ENCODE measurements at regions not wholly inside any gene's neighbourhood (a gene's known extent, or its start where the extent isn't known, plus 50 kb on each side); places are given as distances from the start of the nearest gene placed in this dataset.

- TF ChIP-seq POLR2A (IDR thresholded peaks at IDR 0.05; ENCODE audit: low read depth, low read length) (no peak), TAF1 (IDR thresholded peaks at IDR 0.05; ENCODE audit: low read depth, low read length) (no peak), POLR2AphosphoS5 (IDR thresholded peaks at IDR 0.05; ENCODE audit: low read depth, low read length) (no peak), SPI1 (IDR thresholded peaks at IDR 0.05; ENCODE audit: low read depth, low read length) (no peak)
These were observed 189.3 kb downstream of the DEPDC1B start for GRCh38 chr5:60510663-60511062.

All from GM12891 (cell line).